GM12878 (cell line): ENCODE measurements at regions not wholly inside any gene's neighbourhood (a gene's known extent, or its start where the extent isn't known, plus 50 kb on each side); places are given as distances from the start of the nearest gene placed in this dataset.

Source experiments
- CTCF ChIP-seq, 3 experiments: IDR thresholded peaks in 2 of 3; conservative IDR thresholded peaks in 1 of 3; 2 replicates each; pipeline ENCODE4 v1.5.1; 2011; ENCODE audit warnings: low read depth in 3 of 3, low read length in 3 of 3, mild to moderate bottlenecking in 3 of 3, control low read depth in 2 of 3, moderate library complexity in 2 of 3, inconsistent platforms in 1 of 3, mixed read lengths in 1 of 3; ENCODE audit not compliant: control insufficient read depth in 2 of 3, insufficient read depth in 1 of 3; ENCODE audit errors: extremely low read depth in 1 of 3
- USF2 ChIP-seq: IDR thresholded peaks from 2 replicates; pipeline ENCODE4 v1.6.1; 2011; ENCODE audit warnings: low read depth, low read length, improper control_type of control experiment, borderline replicate concordance

GRCh38 chr2:237027712-237028029 lies 58.0 kb upstream of the COPS8 start:
- TF ChIP-seq USF2 = no peak
- TF ChIP-seq CTCF (IDR thresholded peaks at IDR 0.05 in 2 of 3, conservative IDR thresholded peaks at IDR 0.05 in 1 of 3; ENCODE audit: control insufficient read depth in 2 of 3, extremely low read depth in 1 of 3, insufficient read depth in 1 of 3, low read depth in 3 of 3, low read length in 3 of 3) = no peak
